GM19240 (cell line): ENCODE measurements at regions not wholly inside any gene's neighbourhood (a gene's known extent, or its start where the extent isn't known, plus 50 kb on each side); places are given as distances from the start of the nearest gene placed in this dataset.
"Not testable (repeated sequence)": the region's sequence is repeated elsewhere in the genome, so short reads cannot be mapped to it uniquely, and the experiment has no call there.

Experiments used
- DNase-seq: peaks from one replicate; pipeline ENCODE4 v3.0.0; 2011; ENCODE audit warnings: low spot score; ENCODE audit not compliant: insufficient read length

DNA sequence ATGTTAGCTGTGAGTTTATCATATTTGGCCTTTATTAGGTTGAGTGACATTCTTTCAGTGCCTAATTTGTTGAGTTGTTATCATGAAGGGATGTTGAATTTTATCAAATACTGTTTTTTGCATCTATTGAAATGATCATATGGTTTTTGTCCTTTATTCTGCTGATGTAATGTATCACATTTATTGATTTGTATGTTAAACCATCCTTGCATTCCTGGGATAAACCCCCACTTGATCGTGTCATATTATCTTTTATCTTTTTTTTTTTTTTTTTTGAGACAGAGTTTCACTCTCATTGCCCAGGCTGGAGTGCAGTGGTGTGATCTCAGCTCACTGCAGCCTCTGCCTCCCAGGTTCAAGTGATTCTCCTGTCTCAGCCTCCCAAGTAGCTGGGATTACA lies 51.9 kb upstream of the MFGE8 start:
- not testable (repeated sequence) for DNase-seq

DNA sequence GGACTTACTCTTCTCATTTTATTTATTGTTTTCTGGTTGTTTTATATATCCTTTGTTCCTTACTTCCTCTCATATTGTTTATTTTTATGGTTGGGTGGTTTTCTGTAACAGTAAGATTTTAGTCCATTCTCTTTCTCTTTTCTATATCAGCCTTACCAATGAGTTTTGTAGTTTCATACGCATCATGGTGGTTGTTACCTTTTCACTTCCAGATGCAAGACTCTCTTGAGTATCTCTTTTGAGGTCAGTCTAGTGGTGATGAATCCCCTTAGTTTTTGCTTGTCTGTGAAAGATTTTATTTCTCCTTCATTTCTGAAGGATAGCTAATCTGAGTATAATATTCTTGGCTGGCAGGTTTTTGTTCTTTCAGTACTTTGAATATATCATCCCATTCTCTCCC lies 57.1 kb upstream of the MFGE8 start:
- DNase-seq, result no peak

DNA sequence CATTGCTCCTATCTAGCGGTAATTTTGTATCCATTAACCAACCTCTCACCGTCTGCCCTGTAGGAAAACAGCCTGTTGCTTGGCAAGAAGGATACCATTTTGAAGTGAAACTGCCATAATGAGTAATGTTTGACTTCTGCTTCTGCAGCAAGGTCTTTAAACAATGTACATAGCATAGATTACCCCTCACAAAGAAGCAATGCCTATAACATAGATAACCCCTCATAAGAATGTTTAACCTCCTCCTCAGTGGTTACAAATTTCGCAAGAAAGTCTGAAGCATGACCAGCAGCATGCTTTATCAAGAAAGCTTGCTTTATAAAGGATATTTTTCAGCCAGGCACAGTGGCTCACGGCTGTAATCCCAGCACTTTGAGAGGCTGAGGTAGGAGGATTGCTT lies 61.2 kb upstream of the MFGE8 start:
- DNase-seq, result no peak

DNA sequence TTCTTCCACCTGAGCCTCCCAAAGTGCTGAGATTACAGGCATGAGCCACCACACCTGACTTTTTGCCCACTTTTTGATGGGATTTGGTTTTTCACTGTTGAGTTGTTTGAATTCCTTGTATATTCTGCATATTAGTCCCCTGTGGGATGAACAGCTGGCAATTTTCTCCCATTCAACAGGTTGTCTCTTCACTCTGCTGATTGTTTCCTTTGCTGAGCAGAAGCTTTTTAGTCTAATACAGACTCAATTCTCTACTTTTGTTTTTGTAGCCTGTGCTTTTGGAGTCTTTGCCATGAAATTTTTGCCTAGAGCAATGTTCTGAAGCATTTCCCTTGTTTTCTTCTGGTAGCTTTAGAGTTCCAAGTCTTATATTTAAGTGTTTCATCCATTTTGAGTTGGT lies 62.7 kb upstream of the MFGE8 start:
- no peak for DNase-seq

- no peak for DNase-seq
These were observed 63.5 kb upstream of the MFGE8 start for GRCh38 chr15:88976656-88977055.

DNA sequence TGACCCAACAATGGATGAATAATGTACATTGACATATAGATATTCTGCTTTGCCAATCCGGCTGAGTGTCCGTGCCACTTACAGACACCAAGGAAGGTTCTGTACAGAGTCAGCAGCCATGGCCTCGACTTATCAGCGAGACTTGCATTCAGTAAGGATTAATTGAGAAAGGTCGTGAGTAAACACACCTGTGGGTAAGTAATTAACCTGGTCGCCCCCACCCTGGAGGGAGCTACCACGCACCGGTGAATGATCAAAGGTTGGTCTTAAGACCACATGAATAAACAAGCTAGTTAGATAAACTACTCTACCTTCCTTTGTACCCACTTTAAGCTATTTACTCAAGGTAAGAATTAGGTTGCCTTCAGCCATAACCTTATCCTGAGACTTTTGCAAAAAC lies 66.5 kb upstream of the MFGE8 start:
- DNase-seq, result no peak

- DNase-seq, result no peak
These were observed 67.3 kb upstream of the MFGE8 start for GRCh38 chr15:88980498-88980897.

- DNase-seq, result no peak
These were observed 68.4 kb upstream of the MFGE8 start for GRCh38 chr15:88981244-88982215.

DNA sequence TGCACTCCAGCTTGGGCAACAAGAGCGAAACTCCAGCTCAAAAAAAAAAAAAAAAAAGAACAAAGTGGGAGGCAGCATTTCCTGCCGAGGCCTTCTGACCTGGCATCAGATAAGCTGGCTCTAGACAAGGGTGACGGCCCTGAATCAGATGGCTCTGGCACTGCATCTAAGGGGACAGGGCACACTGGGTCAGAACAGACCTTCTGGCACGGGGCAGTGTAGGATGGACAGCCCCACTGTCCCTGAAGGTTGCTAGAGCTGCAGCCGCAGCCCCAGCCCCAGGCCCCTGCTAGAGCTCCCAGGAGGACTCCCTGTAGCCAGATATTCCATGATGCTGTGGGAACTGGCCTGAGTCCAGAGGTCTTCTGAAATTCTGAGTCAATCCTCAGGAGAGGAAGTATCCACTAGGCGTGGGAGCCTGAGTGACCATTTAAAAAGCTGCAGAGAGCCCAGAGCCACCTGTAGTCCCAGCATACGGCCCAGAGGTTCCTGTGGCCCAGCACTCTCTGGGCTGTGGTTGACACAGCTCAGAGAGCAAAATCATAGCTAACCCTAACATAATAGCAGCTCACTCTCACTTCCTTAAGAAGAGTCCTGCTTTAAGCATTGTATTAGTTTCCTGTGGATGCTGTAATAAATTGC lies 69.2 kb upstream of the MFGE8 start:
- DNase-seq, result peak; percentile 35

DNA sequence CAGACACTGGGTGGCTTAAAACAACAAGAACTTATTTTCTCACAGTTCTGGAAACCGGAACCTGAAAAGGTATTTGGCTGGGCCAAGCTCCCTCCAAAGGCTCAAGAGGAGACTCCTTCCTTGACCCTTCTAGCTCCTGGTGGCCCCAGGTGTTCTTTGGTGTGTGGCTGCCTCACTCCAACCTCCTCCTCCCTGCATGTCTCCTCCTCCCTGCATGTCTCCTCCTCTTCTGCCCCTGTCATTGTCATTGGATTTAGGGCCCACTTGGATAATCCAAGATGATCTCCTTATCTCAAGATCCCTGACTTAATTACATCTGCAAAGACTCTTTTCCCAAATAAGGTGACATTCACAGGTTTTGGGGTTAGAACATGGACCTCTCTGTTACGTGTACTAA lies 69.8 kb upstream of the MFGE8 start:
- no peak for DNase-seq

GRCh38 chr15:88983861-88984429 lies 70.8 kb upstream of the MFGE8 start:
- DNase-seq, result no peak

DNA sequence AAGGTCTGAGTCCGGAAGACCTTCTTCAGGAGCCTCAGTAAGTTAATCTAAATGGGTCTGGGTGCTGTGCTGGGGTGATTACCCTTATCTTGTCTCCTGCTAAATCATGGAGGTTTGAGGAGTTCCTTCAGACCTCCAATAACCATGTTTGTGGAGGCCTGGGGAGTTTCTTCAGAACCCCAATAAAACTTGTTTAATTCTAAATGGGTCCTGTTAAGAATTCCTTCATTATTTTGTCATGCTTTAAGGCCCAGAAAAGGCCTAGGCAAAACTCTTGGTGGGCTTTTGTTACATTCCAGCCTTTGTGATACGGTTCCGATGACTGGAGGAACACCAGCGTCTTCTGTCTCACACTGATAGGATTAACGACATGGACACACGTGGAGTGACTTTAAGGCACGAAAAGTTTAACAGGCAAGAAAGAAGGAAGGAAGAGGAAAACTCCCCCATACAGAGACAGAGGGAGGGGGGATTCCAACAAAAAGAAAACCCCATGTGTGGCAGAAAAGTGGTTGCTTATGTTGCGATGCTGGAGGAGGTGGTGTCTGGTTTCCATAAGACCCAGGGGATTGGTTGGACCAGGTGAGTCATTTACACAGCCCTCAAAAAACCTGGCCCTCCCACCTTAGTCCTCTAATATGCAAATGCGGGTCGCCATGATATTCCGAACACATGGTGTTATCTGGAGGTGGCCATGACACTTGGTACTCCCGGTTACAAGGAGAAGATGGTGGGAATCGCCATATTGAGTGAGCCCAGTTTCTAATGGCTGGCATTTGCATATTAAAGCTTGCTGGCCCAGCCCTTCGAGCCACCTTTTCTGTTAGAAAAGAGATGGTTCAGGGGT lies 72.6 kb upstream of the MFGE8 start:
- DNase-seq, result no peak

DNA sequence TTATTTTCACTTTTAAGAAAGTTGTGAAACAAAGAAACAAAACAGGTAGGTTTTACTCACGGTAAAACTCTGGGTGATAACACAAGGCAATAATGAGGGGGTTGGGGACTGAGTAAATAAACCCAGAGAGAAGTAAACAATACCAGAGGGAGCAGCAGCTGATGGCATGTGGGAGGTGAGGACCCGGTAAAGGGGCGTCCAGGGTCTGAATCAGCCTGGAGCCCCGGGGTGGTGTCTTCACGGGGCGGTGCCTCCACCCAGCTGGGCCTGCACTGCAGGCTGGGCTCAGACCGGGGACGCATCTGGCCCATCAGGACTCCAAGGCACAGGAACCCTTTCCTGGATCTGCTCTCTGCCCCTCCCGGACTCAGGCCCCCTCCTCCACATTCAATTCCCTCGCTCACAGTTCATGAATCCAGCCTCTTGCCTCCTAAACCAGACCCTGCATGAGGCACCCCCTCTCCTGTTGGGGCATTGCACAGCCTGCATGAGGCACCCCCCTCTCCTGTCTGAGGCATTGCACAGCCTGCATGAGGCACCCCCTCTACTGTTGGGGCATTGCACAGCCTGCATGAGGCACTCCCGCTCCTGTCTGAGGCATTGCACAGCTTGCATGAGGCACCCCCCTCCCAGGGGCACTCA lies 73.9 kb upstream of the MFGE8 start:
- no peak for DNase-seq

- no peak for DNase-seq
These were observed 74.4 kb upstream of the MFGE8 start for GRCh38 chr15:88987591-88987933.

GRCh38 chr15:88987934-88988671 lies 74.9 kb upstream of the MFGE8 start:
- no peak for DNase-seq

- DNase-seq, result no peak
These were observed 76.4 kb upstream of the MFGE8 start for GRCh38 chr15:88989578-88989977.

GRCh38 chr15:88990185-88990679 lies 77.1 kb upstream of the MFGE8 start:
- DNase-seq, result no peak

DNA sequence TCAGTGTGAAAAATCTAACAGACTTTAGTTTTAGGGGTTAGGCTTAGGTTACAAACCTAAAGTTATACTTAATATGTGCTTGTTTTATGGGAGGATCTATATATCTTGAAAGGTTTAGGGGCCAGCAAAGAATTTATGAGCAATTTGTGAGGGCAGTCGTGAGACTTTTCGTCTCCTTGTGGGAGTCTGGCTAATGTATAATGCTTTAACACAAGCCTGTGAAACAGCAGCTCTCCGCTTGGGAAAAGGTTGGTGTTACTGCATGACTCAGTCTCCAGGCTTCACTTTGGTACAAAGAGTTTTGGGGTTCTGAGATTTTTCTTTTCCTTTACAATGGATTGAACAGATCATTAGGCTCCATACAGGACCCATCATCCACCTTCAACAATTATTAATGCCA lies 79.0 kb upstream of the MFGE8 start:
- no peak for DNase-seq

- DNase-seq, result no peak
These were observed 79.8 kb upstream of the MFGE8 start for GRCh38 chr15:88992912-88993376.

GRCh38 chr15:88993662-88994061 lies 80.5 kb upstream of the MFGE8 start:
- no peak for DNase-seq
